K562 (cell line): ENCODE measurements at regions not wholly inside any gene's neighbourhood (a gene's known extent, or its start where the extent isn't known, plus 50 kb on each side); places are given as distances from the start of the nearest gene placed in this dataset.
"Not testable (repeated sequence)": the region's sequence is repeated elsewhere in the genome, so short reads cannot be mapped to it uniquely, and the experiment has no call there.

Experiments used
- CHCHD3 ChIP-seq: fragments of 250-450 bp; sonication (Bioruptor Pico); IDR thresholded peaks from 2 replicates; pipeline ENCODE4 v2.1.2; 2022; ENCODE audit warnings: mild to moderate bottlenecking
- EP300 ChIP-seq: IDR thresholded peaks from 2 replicates; pipeline ENCODE4 v1.6.1; 2012; ENCODE audit warnings: low read length, improper control_type of control experiment
- HIVEP1 ChIP-seq: fragments of 250-450 bp; sonication (Bioruptor Pico); IDR thresholded peaks from 2 replicates; pipeline ENCODE4 v1.4.0; 2020; ENCODE audit warnings: mild to moderate bottlenecking
- TAF1 ChIP-seq: IDR thresholded peaks from 2 replicates; pipeline ENCODE4 v1.6.1; 2011; ENCODE audit warnings: mild to moderate bottlenecking, low read length, moderate library complexity; ENCODE audit not compliant: insufficient read depth, control insufficient read depth, severe bottlenecking; ENCODE audit errors: extremely low read depth

GRCh38 chr4:95770605-95771004 is 69.3 kb upstream of the PDHA2 start:
- TF ChIP-seq EP300; CHCHD3 (CRISPR knock-in tag); TAF1; HIVEP1 (CRISPR knock-in tag): not testable (repeated sequence)
